ENCODE measurements at regions not wholly inside any gene's neighbourhood (a gene's known extent, or its start where the extent isn't known, plus 50 kb on each side); places are given as distances from the start of the nearest gene placed in this dataset.

- TF ChIP-seq EZH2 (IDR thresholded peaks at IDR 0.05; ENCODE audit: low read length, unreplicated experiment), result no peak
- TF ChIP-seq CTCF (conservative IDR thresholded peaks at IDR 0.05; ENCODE audit: low read depth, low read length), result no peak
- no peak for TF ChIP-seq EZH2phosphoT487 (IDR thresholded peaks at IDR 0.05; ENCODE audit: borderline replicate concordance, low read length)
- Histone ChIP-seq H3K27me3 (ENCODE audit: low read length) (no peaks in the 10 kb centered on the region), H3K4me1 (ENCODE audit: insufficient read depth, low read length) (peaks cover 19% of the 10 kb centered on the region), H3K4me3 (ENCODE audit: low read length) (peak overlapping the region; percentile 72), H3K4me2 (ENCODE audit: low read length) (peak overlapping the region; percentile 88), H3K36me3 (ENCODE audit: low read depth, low read length) (no peaks in the 10 kb centered on the region), H3K27ac (ENCODE audit: low read length) (peak overlapping the region; percentile 93), H3K9ac (ENCODE audit: low read length) (peak overlapping the region; percentile 77), H4K20me1 (ENCODE audit: low read length) (no peaks in the 10 kb centered on the region), H3K9me2 (replicated peaks; ENCODE audit: low read length) (no peaks in the 10 kb centered on the region), H3K9me3 (ENCODE audit: low read length) (no peaks in the 10 kb centered on the region), H3K79me2 (ENCODE audit: low read length) (0 out of 2 replicates have a peak, but pooled peaks cover 5% of the 10 kb centered on the region), H3F3A (ENCODE audit: low read length, unreplicated experiment) (no peaks in the 10 kb centered on the region), H2AFZ (ENCODE audit: low read length) (peak overlapping the region; percentile 70)
- ChIA-PET CTCF (no interaction called here), POLR2A (ENCODE audit: unreplicated experiment) (interaction anchor here (0.6 to 0.7 kb wide), 3 partner anchors 19 to 242 kb away, joined by 5 to 10 read pairs (median 6); no protein-coding TSS in a partner anchor)
- intact Hi-C loops (cut with micrococcal nuclease), result loop anchor here (2.0 to 5.0 kb wide), 2 partner anchors 71 to 205 kb away; no protein-coding TSS in a partner anchor
- ATAC-seq (peak; percentile 76), DNase-seq (peak; percentile 94)
- BruUV-seq (replicated peaks), result no TSS peak
Measured at GRCh38 chr4:14111730-14112181, 484.2 kb upstream of the BOD1L1 start.

GRCh38 chr4:14115106-14115505 is 487.6 kb upstream of the BOD1L1 start:
- Histone ChIP-seq H3K4me3 (ENCODE audit: low read length) (no peak overlapping the region), H3K36me3 (ENCODE audit: low read depth, low read length) (no peaks in the 10 kb centered on the region), H3K27me3 (ENCODE audit: low read length) (no peaks in the 10 kb centered on the region), H3K79me2 (ENCODE audit: low read length) (0 out of 2 replicates have a peak, but pooled peaks cover 5% of the 10 kb centered on the region), H3K4me2 (ENCODE audit: low read length) (no peak overlapping the region), H3K4me1 (ENCODE audit: insufficient read depth, low read length) (peaks cover 17% of the 10 kb centered on the region), H3K9ac (ENCODE audit: low read length) (no peak overlapping the region), H4K20me1 (ENCODE audit: low read length) (no peaks in the 10 kb centered on the region), H3F3A (ENCODE audit: low read length, unreplicated experiment) (no peaks in the 10 kb centered on the region), H3K27ac (ENCODE audit: low read length) (no peak overlapping the region), H3K9me3 (ENCODE audit: low read length) (no peaks in the 10 kb centered on the region), H3K9me2 (replicated peaks; ENCODE audit: low read length) (no peaks in the 10 kb centered on the region), H2AFZ (ENCODE audit: low read length) (no peak overlapping the region)
- no peak for TF ChIP-seq CTCF (conservative IDR thresholded peaks at IDR 0.05; ENCODE audit: low read depth, low read length)
- TF ChIP-seq EZH2 (IDR thresholded peaks at IDR 0.05; ENCODE audit: low read length, unreplicated experiment), result no peak
- TF ChIP-seq EZH2phosphoT487 (IDR thresholded peaks at IDR 0.05; ENCODE audit: borderline replicate concordance, low read length), result no peak
- intact Hi-C loops (cut with micrococcal nuclease), result no loop called here
- CTCF ChIA-PET, result no interaction called here
- POLR2A ChIA-PET (ENCODE audit: unreplicated experiment), result no interaction called here
- BruUV-seq (replicated peaks), result no TSS peak
- DNase-seq (no peak), ATAC-seq (no peak)

GRCh38 chr4:14117575-14118238 is 490.2 kb upstream of the BOD1L1 start:
- 0 out of 2 replicates have a peak, but pooled peaks cover 5% of the 10 kb centered on the region for H3K79me2 ChIP-seq (ENCODE audit: low read length)
- no peak overlapping the region for H3K4me2 ChIP-seq (ENCODE audit: low read length)
- ChIA-PET CTCF (no interaction called here), POLR2A (ENCODE audit: unreplicated experiment) (interaction anchor here (0.7 kb wide), 1 partner anchor 92 kb away, joined by 8 read pairs; no protein-coding TSS in a partner anchor)
- no peak overlapping the region for H3K4me3 ChIP-seq (ENCODE audit: low read length)
- H3F3A ChIP-seq (ENCODE audit: low read length, unreplicated experiment), result no peaks in the 10 kb centered on the region
- no peaks in the 10 kb centered on the region for H3K36me3 ChIP-seq (ENCODE audit: low read depth, low read length)
- H2AFZ ChIP-seq (ENCODE audit: low read length), result no peak overlapping the region
- no peaks in the 10 kb centered on the region for H3K9me3 ChIP-seq (ENCODE audit: low read length)
- H3K27me3 ChIP-seq (ENCODE audit: low read length), result no peaks in the 10 kb centered on the region
- H4K20me1 ChIP-seq (ENCODE audit: low read length), result no peaks in the 10 kb centered on the region
- no peak for TF ChIP-seq EZH2phosphoT487 (IDR thresholded peaks at IDR 0.05; ENCODE audit: borderline replicate concordance, low read length)
- no peak for TF ChIP-seq CTCF (conservative IDR thresholded peaks at IDR 0.05; ENCODE audit: low read depth, low read length)
- TF ChIP-seq EZH2 (IDR thresholded peaks at IDR 0.05; ENCODE audit: low read length, unreplicated experiment), result no peak
- no peak overlapping the region for H3K27ac ChIP-seq (ENCODE audit: low read length)
- DNase-seq, result no peak
- no peak overlapping the region for H3K9ac ChIP-seq (ENCODE audit: low read length)
- intact Hi-C loops (cut with micrococcal nuclease), result no loop called here
- ATAC-seq, result no peak
- no peaks in the 10 kb centered on the region for H3K9me2 ChIP-seq (replicated peaks; ENCODE audit: low read length)
- H3K4me1 ChIP-seq (ENCODE audit: insufficient read depth, low read length), result no peaks in the 10 kb centered on the region
- BruUV-seq (replicated peaks), result no TSS peak
